Gastrocnemius medialis (tissue), 4 donors: ENCODE measurements at regions not wholly inside any gene's neighbourhood (a gene's known extent, or its start where the extent isn't known, plus 50 kb on each side); places are given as distances from the start of the nearest gene placed in this dataset.

Experiments used
- CTCF ChIP-seq, 5 experiments: fragments of 450-650 bp in 3 of 5; fragments of 200-600 bp in 2 of 5; sonication (generic) in 2 of 5; IDR thresholded peaks in 4 of 5; conservative IDR thresholded peaks in 1 of 5; 1 replicate in 4 of 5; 2 replicates in 1 of 5; pipeline ENCODE4 v1.5.1; 2016 to 2019; ENCODE audit warnings: antibody characterized with exemption in 5 of 5, mild to moderate bottlenecking in 3 of 5, moderate library complexity in 3 of 5
- POLR2A ChIP-seq, 2 donors: fragments of 450-650 bp; IDR thresholded peaks; one replicate each; pipeline ENCODE4 v1.6.1; 2017; ENCODE audit warnings: antibody characterized with exemption in 2 of 2, mild to moderate bottlenecking in 2 of 2, moderate library complexity in 2 of 2

GRCh38 chr12:58815235-58815634 lies 105.1 kb downstream of the LRIG3 start:
- no peak for TF ChIP-seq POLR2A (IDR thresholded peaks at IDR 0.05)
- no peak for TF ChIP-seq CTCF (IDR thresholded peaks at IDR 0.05 in 4 of 5, conservative IDR thresholded peaks at IDR 0.05 in 1 of 5)
